ENCODE measurements at regions not wholly inside any gene's neighbourhood (a gene's known extent, or its start where the extent isn't known, plus 50 kb on each side); places are given as distances from the start of the nearest gene placed in this dataset.
"Not testable (repeated sequence)": the region's sequence is repeated elsewhere in the genome, so short reads cannot be mapped to it uniquely, and the experiment has no call there.

DNA sequence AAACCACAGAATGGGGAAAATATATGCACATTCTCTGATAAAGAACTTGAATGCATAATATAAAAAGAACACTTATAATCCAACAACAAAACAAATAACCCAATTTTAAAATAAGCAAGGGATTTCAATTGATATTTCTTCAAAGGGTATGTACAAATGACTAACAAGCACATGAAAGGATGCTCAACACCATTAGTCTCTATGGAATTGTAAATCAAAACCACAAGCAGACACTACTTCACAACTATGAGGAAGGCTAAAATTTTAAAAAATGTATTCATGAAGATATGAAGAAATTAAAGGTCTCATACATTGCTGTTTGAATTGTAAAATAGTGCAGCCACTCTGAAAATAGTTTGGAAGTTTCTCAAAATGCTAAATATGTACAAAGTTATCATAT is 78.9 kb upstream of the GAS1 start:
- no peak for TF ChIP-seq CTCF (IDR thresholded peaks at IDR 0.05; ENCODE audit: control insufficient read depth, extremely low read depth, insufficient read depth)
- DNase-seq (ENCODE audit: low read depth): no peak
- no peak overlapping the region for H3K4me3 ChIP-seq (ENCODE audit: low read depth, low read length)

GRCh38 chr9:87028836-87029235 is 81.5 kb upstream of the GAS1 start:
- not testable (repeated sequence) for H3K4me3 ChIP-seq (ENCODE audit: low read depth, low read length)
- peak; percentile 57 for DNase-seq (ENCODE audit: low read depth)

DNA sequence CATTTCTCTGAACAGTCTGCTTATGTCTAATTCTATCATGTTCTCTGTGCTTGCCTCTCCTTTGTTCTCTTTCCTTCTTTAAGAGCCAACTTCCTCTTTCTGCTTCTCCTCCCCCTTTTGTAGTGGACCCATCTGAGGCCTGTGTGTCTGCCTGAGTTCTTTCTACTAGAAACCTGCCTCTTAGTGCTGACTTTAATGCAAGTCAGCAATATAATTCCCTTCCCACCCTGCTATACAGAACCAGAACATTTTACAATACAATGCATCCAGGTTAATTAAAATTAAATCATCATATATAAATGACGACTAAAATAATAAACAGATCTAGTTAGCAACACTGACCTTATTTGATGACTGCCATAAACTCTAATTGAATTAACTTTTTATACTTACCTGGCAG is 82.6 kb upstream of the GAS1 start:
- no peak for DNase-seq (ENCODE audit: low read depth)
- no peak for TF ChIP-seq CTCF (IDR thresholded peaks at IDR 0.05; ENCODE audit: control insufficient read depth, extremely low read depth, insufficient read depth)
- no peak overlapping the region for H3K4me3 ChIP-seq (ENCODE audit: low read depth, low read length)

GRCh38 chr9:87034841-87035240 is 87.5 kb upstream of the GAS1 start:
- DNase-seq (ENCODE audit: low read depth): no peak
- TF ChIP-seq CTCF (IDR thresholded peaks at IDR 0.05; ENCODE audit: control insufficient read depth, extremely low read depth, insufficient read depth): no peak
- H3K4me3 ChIP-seq (ENCODE audit: low read depth, low read length): no peak overlapping the region

GRCh38 chr9:87035879-87036278 is 88.6 kb upstream of the GAS1 start:
- no peak for TF ChIP-seq CTCF (IDR thresholded peaks at IDR 0.05; ENCODE audit: control insufficient read depth, extremely low read depth, insufficient read depth)
- H3K4me3 ChIP-seq (ENCODE audit: low read depth, low read length): no peak overlapping the region
- no peak for DNase-seq (ENCODE audit: low read depth)

GRCh38 chr9:87036506-87036905 is 89.2 kb upstream of the GAS1 start:
- no peak for DNase-seq (ENCODE audit: low read depth)
- H3K4me3 ChIP-seq (ENCODE audit: low read depth, low read length): no peak overlapping the region
- TF ChIP-seq CTCF (IDR thresholded peaks at IDR 0.05; ENCODE audit: control insufficient read depth, extremely low read depth, insufficient read depth): no peak

- H3K4me3 ChIP-seq (ENCODE audit: low read depth, low read length): no peak overlapping the region
- no peak for TF ChIP-seq CTCF (IDR thresholded peaks at IDR 0.05; ENCODE audit: control insufficient read depth, extremely low read depth, insufficient read depth)
- no peak for DNase-seq (ENCODE audit: low read depth)
These were observed 92.6 kb upstream of the GAS1 start for GRCh38 chr9:87039809-87040392.
